HG03039 (cell line): ENCODE measurements at regions not wholly inside any gene's neighbourhood (a gene's known extent, or its start where the extent isn't known, plus 50 kb on each side); places are given as distances from the start of the nearest gene placed in this dataset.

Experiments
- ATAC-seq: cut with Tn5 transposase; IDR thresholded peaks from one replicate; pipeline ENCODE4 v1.9.1; 2021; ENCODE audit warnings: mild to moderate bottlenecking, moderate library complexity; ENCODE audit not compliant: unreplicated experiment

DNA sequence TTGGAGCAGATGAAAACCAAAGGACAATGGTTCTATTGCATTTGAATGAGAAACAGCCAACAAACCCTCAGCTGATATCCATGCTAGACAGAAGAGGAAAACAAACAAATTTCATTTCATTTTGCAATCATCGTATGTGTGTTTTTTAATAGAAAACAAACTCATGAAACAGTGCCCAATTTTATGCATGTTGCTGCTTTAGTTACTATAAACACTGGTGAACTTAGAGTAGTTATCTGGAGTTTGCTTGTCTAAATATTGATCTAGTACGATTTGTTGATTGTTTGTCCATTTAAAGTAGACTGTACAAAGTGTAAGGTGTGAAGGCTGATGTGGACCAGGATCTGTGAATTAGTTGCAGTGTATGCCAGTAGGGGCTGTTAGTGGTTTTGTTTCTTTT, 166.6 kb downstream of the KITLG start:
- no peak for ATAC-seq

DNA sequence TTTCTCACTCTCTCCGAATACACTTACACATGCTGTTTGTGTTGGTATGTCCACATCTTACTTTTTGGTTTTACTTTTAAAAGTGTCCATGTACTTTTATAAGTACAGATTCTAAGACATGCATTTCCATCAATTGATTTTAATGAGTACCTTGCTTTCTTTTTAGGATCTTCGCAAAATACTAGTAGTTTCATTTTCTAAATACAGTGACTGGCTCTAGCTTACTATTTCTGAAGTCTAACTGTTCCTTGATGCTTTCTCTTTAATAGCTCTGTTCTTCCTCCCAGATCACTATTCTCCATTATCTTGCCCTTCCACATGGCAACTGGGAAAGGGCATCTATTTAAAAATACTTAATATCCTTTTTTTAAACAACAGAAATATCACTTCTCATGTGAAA, 164.1 kb downstream of the KITLG start:
- no peak for ATAC-seq

DNA sequence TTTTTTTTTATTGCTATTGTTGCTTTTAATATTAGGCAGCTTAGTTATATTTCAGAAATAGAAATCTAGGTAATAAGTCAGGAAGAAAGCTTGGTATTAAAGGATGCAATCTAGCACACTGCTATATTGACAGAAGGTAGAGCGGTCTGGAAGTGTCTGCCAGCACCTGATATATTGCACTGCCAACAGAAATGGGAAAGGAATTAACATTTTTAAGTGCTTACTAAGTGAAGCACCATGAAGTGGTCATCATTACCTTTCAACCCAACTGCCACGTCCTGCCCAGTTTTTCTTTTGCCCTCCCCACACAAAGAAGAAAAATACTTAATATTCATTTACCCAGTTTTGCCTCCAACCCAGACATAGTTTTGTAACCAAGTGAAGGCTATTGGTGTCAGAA, 163.5 kb downstream of the KITLG start:
- no peak for ATAC-seq

DNA sequence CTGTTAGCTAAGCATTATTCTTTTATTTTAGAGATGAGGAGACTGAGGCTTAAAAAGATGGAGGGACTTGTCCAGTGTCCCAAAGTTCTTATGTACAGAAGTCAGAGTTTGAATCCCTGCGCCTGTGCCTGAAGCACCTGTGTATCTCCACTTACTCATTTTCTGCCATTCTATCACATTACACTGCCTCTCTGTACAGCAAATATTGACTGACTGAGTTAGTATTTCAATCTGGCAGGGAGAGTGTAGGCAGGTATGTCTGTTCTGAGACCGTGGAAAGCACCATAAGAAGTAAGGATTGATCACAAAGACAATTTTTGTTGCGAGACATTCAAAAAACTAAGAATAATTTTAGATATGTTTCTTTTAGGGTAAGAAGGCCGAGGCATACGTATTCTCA, 162.7 kb downstream of the KITLG start:
- no peak for ATAC-seq

DNA sequence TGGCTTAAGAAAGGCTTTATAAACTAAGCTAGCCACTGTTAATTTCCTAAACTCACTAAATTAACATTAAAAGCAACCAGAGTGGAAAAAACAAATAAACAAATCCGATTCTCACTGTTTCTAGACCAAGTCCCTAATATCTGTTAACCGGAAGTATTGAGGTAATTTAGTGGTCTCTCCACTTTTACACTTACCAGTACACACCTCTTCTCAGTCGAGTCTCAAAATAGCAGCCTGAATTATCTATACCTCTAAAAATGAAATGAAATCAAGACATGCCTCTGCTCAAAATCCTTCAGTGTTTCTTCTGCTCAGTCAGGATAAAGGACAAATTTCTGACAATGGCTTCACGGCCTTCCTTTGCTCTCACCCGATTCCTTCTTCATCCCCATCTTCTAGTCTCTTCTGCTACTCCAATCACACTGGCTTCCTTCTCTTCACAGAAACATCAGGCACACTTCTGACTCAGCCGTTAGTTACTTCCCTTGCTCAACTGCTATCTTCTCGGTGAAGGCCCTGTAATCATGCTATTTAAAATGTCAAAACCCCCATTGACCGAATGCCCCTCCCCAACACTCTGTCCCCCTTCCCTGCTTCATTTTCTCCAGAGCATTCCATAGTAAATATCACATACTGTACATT, 161.3 kb downstream of the KITLG start:
- ATAC-seq, result no peak

DNA sequence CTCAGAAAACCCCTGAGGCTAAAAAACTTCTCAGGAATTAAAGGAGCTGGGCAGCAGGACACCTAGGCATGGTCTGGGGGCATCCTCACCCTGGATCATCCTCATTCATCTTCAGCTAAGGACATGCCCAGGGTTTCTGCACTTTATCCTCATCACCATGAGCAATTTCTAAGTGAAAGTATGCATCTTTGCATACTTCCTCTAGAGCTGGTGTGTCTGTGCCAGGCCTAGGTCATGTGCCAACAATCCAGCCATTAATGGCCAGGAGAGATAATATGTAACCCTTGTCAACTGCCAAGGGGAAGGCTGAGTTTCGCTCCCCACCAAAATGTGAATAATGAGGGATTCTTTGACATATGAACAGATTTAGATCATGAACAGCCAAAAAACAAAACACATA, 160.5 kb downstream of the KITLG start:
- no peak for ATAC-seq

DNA sequence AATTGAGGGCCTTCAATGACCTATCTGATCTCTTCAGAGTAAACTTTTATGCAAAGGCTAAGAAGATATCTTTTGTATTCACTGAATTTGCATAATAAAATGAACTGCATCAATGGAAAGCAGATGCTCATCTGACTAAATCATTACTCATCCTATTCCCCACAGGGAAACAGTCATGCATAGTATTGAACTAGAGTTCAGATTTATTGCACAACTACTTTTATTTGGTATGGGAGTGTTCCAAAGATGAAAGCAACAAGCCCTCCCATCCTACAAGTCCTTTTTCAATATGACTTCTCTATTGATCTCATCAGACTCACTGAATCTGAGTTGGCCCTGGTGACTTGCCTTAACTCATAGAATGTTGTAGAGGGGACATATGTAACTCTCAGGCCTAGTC, 159.8 kb downstream of the KITLG start:
- ATAC-seq, result no peak

DNA sequence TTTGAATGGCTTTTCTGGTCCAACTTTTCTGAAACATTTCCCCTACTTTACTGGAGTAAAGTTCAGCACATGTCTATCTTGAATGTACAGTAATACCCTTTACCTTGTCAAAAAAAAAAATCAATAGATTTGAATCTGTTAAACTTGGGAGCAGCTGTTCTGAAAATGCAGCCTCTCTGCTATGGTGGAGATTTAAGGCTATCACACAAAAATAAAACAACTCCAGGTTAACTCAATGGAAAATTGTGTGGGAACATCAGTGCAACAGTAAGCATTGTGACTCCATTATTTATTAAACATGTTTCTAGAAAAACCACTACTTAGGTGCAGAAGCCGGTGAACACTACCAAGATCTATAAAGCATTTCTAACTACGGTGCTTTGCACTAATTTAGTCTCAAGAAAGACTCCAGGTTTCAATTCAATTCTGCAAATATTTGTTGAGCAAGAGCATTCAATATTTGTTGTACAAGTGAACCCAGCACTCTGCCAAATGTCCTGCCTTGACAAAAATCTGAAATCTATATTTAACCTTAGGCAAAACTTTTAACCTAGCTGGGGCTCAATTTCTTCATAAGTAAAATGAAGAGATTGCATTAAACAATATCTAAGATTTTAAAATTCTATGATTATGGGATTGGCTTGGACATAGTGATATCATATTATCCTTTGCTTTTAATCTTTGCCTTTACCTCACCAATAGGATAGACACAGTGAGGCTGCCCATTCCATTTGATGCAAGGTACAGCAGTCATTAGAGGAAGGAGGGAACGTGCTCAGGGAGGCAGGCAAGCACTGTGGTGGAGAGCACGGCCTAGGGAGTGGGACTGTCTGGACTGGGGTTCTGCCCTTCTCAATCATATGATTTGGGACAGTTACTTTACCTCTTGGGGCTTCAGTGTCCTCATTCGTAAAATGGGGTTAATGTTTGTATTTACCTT, 155.2 kb downstream of the KITLG start:
- ATAC-seq, result no peak

DNA sequence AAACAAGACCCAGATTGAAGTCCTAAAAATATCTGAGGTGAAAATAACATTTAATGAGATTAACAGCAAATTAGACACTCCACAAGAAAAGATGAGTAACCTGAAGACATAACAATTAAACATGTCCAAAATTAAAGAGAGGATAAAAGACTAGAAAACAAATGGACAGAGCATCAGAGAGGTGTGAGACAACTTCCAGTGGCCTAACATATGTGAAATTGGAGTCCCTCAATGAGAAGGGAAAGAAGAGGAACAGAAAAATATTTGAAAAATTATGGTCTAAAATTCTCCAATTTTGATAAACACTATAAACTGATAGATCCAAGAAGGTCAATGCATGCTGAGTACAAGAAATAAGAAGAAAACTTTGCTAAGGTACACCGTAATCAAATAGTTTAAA, 151.9 kb downstream of the KITLG start:
- ATAC-seq, result no peak

DNA sequence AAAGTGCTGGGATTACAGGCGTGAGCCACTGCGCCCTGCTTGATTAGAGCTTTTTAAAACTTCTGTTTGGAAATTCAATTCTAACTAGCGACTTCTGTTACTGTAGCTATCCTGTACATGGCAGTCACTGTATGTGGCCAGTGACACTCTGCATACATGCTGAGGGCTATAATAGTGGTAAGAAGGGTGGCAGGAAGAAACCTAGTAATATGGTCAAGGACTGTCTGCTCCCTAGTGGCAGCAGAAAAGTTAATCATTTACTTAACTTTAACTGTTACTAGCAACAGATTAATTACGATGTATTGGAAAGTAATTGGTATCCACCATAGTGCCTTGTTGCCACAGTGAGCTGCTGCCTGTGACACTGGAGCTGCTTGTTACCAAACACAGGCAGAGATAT, 149.0 kb downstream of the KITLG start:
- no peak for ATAC-seq

DNA sequence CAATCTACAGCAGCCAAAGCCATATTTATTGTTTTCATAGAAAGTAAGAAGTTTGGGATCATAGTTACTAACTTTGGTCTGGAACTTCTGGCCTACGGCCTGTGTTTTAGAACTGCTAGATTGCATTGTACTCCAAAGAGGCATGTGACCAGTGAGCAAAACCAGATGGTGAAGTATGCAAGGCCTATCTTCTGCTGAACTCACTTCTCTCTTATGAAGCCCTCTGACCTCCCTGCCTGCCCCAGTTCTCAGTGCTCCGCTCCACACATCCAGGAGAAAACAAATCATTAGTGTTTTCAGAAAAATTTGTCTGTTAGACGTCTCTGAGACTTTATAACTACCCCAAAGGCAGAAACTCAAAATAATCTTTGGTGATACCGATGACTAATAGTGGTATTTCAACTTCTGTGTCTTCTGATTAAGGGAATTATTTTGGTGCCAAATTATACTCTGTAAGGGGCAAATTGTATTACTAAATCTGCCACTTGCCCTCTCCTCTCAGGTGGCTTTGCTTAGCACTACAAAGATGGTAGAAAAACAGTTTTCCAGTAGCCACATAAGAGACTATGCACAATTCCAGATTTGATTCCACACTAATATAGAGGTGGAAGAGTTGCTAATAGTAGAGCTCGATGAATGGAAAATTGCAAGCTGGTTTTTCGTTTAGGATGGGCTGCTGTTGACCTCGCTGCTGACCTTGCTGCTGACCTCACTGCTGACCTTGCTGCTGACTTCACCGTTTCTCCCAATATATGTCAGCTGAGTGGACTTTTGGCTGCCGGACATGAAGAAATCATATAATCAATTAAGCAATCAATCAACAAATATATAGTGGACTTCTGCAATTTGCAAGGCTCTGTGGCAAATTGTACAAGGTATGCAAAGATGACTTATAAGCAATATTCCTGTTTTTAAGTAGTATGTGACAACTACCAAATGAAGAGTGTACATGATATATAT, 147.5 kb downstream of the KITLG start:
- ATAC-seq, result no peak

DNA sequence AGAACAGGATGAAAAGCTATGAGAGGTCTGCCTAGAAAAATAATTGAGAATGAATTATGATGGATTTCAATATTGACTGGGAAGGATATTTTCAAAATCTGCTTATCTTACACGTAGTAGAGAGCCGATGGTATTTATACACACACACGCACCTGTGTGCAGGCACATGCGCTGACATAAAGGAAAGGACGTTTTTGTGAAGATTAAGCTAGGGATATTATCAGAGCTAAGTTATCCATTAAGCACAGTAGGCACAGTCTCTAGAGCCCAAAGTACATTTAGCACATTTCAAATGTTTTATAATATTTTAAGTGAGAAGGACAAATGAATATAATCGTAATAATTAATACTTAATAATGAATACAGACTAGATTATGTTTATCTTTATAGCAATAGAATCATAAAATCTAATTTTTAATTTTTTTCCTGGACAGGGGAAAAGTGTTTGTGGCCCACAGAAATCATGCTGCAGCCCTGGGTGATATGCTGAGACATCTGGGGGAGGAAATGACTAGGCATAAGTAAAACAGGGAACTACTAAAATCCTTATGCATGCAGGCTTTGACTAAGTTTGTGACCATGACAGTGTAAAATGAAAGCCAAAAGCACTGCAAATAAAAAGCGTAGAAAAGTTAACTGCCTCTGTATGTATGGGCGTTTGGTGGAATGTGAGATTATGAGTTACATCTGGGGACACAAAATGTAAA, 146.1 kb downstream of the KITLG start:
- ATAC-seq, result peak; percentile 94

DNA sequence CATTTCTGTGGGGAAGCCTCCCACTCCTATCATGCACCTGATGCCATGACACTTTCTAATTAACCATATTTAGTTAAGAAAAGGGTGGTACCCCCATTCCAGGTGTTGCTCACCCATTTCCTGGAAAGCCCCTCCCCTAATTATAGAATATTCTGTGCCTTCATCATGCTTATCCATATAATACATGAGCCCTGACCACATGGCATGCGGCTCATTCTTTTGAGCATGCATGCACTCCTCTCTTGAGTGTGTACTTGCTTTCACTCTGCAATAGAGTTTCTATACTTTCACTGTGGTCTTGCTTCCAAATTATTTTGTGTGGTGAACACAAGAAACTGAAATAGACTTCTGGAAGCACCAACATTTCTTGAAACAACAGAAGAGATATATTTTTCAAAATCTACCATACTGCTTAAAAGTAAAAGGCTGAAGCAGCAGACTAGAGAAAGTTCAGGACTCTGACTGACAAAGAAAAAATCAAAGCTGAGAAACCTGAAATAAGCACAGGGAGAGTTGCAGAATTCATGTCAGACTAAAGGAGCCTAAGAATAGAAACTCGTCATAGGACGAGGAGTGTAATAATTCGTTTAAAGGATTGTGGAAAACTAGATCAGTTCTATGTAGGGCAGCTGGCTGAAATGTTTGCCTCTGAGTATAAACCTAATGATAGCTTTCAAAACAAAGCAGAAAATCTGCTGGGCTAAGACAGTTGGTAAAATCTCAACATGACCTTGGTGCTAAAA, 144.8 kb downstream of the KITLG start:
- ATAC-seq, result no peak

DNA sequence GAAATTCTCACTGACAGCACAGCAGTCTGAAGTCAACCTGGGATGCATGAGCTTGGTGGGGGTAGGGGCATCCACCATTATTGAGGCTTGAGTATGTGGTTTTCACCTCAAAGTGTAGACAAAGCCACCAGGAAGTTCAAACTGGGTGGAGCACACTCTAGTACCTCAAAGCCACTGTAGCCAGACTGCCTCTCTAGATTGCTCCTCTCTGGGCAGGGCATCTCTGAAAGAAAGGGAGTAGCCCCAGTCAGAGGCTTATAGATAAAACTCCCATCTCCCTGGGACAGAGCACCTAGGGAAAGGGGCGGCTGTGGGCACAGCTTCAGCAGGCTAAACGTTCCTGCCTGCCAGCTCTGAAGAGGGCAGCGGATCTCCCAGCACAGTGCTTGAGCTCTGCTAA, 143.0 kb downstream of the KITLG start:
- ATAC-seq, result no peak
